GM18868 (cell line): ENCODE measurements at regions not wholly inside any gene's neighbourhood (a gene's known extent, or its start where the extent isn't known, plus 50 kb on each side); places are given as distances from the start of the nearest gene placed in this dataset.

Experiments used
- ATAC-seq: cut with Tn5 transposase; IDR thresholded peaks from one replicate; pipeline ENCODE4 v1.9.1; 2021; ENCODE audit warnings: mild to moderate bottlenecking, moderate library complexity; ENCODE audit not compliant: unreplicated experiment

- no peak for ATAC-seq
Measured at GRCh38 chr1:87853576-87854351, 525.1 kb downstream of the LMO4 start.

GRCh38 chr1:87863317-87863716 lies 534.6 kb downstream of the LMO4 start:
- ATAC-seq: no peak

GRCh38 chr1:87864676-87865075 lies 536.0 kb downstream of the LMO4 start:
- ATAC-seq: peak; percentile 83

DNA sequence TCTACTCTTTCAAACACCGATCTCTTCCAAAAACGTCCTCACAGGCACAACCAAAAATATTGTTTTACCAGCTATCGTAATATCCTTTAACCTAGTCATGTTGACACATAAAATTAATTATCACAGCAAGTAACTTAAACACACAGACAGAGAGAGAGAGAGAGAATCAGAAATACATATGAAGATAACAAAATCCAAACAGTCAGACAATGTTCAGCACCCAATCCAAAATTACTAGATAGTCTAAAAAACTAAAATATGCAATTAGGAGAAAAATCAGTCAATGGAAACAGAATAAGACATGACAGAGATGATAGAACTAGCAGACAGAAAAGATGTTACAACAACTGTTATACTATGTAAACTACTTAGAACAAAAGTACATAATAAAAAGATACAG lies 537.7 kb downstream of the LMO4 start:
- no peak for ATAC-seq

DNA sequence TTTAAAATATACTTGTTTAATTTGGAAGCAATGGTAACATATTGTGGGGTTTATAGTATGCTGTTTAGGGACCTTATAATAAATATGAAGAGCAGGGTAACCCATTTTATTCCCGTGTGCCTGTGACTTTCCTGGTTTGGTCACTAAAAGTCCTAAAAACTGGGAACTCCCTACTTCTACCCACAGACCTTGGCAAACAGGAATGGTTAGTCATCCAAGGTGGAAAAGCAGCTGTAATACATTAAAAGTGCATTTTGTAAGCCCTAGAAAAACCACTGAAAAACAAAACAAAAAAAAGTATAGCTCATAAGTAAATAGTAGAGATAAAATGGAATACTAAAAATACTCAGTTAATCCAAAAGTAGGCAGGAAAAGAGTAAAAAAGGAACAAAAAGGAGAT lies 538.9 kb downstream of the LMO4 start:
- no peak for ATAC-seq

DNA sequence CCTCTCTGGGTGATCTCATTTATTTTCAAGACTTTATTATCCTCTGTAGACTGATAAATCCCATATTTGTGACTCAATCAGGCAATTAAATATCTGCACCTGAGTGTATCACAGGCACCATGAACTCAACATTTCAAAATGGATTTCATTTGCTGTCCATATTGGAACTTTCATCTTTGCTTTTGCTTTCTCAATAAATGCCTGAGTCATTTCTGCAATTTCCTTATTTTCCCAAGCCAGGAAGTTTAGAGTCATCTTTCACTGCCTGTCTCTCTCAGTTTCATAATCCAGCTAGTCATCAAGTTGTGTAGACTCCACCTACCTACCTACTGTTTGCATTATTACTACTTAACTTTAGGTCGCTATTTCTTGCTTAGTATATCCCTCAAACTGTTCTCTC lies 540.9 kb downstream of the LMO4 start:
- no peak for ATAC-seq

DNA sequence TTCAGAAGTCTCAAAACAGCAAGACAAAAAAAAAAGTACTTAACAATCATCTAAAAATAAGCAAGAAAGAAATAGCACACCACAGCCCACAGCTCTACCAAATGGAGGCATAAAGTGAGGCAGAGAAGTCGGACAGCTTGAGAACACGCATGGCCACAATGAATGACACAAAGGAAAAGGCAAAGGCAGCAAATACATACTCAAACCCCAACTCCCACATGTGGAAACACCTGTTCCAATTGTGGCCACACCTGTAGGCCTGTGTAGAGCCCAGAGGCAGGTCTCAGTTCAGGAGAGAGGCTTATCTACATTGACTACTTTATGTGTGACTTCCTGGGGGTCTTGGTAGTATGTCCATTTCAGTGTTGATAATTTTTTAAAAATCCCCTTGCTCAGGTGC lies 543.5 kb downstream of the LMO4 start:
- peak; percentile 75 for ATAC-seq

- ATAC-seq: peak; percentile 43
Measured at GRCh38 chr1:87872692-87873091, 544.0 kb downstream of the LMO4 start.

- no peak for ATAC-seq
Measured at GRCh38 chr1:87878873-87879272, 550.2 kb downstream of the LMO4 start.

DNA sequence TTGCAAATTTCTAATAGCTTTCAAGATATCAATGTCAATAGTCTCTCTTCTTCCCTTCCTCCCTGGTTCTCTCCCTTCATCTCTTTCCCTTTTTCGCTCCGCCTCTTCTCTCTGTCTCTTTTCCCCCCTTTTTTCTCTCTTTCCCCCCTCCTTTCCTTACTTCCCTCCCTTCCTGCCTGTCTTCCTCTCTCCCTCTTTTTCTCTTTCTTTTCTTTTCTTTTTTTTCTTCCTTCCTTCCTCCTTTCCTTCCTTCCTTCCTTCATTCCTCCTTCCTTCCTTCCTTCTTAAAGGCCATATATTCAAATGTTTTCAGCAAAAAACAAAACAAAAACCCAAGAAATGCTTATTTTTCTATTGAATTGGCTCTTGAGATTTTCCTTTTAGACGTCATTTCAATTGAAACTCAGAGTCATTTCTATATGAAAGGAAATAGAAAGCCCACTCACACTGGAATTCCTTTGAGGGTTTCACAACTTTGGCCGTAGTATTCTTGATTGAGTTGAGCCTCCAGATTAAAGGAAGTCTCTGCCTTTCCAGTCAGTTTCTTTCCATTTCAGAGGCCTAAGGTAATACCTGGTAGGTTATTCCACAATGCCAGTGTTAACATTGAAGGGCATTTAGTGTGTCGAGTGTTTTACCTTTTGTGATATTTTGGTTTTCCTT lies 551.5 kb downstream of the LMO4 start:
- ATAC-seq: no peak

GRCh38 chr1:87880764-87881163 lies 552.1 kb downstream of the LMO4 start:
- no peak for ATAC-seq

DNA sequence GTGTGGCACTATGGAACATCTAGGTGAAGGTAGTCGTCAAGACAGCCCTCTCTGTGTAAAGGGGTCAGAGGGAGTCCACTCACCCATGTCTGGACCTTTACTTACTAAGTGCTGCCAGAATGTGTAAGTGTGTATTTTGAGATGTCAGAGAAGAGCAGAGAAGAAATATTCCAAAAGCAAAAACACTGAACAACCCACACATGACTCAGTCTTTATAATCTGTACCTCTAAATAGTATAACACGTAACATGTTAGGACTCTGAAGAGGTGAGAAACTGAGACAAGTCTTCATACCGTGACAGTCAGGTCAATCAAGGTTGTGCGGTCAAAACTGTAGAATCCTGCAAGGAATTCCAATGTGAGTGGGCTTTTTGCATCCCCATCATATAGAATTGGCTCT lies 555.2 kb downstream of the LMO4 start:
- ATAC-seq: no peak

- ATAC-seq: no peak
Measured at GRCh38 chr1:87884581-87884980, 555.9 kb downstream of the LMO4 start.

DNA sequence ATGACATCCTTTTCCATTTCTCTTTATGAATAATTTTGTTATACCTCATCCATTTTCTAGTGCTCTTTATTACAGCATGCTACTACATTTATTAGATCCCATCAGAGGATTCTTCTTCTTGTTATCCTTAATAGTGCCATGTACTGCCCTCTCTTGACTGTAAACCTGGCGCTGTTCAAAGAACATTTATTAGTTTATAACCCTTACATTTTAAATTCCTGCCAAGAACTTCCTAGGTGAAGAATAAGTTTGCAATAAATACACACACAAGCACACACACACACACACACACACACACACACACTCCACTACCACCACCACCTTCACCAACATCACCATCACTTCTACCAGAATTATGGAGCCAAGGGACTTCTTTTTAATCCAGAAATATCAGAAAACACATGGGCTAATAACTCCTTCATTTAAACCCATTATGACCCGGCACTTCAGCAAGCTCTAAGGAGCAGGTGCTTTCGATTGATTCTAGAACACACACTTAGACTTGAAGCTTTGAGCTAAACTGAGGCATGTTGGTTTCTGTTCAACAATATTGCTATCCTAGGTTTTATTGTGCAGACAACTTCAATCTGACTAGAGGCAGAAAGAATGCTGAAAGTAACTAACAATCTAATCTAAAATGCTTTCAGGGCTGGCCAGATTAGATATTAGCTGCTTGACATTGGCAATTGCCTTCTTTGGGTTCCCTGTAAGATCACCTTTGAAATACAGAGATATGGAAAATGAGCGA lies 556.8 kb downstream of the LMO4 start:
- ATAC-seq: no peak

DNA sequence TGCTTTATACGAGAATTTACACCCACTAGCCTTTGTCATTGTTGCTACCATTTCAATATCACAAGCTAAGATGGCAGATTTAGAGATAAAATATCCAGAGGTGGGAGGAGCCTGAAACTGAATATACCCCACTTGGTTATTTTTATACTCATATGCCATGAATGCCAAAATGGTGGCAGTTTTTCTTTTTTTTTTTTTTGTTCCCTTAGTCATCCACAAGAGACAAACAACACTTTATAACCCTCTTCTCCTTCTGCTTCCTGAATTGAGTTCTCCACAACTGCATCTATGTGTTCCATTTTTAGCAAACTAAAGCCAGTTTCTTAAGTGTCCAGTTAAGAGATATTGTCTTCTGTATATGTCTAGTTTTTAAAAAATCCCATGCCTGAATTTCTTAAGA lies 558.4 kb downstream of the LMO4 start:
- ATAC-seq: no peak

DNA sequence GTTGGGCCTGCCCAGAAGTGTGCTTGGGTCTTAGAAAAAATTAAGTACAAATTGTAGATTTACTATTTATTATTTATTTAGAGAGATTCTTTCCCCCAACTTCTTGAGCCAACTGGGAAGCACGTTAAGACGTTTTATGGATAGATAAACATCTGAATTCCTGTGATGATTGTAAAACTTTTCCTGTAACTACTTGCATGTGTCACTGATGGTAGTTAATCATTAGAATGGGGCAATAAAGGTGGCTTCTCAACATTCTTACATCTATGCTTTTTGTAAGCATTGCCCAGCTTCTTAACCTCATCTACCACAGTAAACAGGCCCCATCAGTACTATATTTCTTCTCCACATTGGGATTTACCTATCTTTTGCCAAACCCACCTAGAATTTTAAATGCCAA lies 559.8 kb downstream of the LMO4 start:
- no peak for ATAC-seq

DNA sequence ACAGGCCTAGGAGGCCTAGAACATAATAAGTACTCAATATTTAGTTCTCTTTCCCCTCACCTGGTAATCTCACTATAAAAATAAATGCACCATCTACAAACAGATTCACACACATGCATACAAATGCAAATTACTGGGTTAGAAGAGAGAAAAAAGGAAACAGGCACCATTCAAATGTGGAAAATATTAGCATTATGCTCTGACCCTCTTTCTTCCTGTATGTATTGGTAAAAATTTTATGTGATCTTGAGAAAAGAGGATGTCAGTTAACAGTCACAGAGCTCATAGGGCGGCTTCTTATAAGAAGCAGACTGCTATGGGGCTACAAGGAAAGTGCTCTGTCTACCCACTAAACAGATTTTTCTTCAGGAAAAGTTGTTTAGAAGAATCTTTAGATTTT lies 565.4 kb downstream of the LMO4 start:
- ATAC-seq: no peak

GRCh38 chr1:87897481-87897880 lies 568.8 kb downstream of the LMO4 start:
- no peak for ATAC-seq

GRCh38 chr1:87898431-87898830 lies 569.8 kb downstream of the LMO4 start:
- ATAC-seq: no peak

DNA sequence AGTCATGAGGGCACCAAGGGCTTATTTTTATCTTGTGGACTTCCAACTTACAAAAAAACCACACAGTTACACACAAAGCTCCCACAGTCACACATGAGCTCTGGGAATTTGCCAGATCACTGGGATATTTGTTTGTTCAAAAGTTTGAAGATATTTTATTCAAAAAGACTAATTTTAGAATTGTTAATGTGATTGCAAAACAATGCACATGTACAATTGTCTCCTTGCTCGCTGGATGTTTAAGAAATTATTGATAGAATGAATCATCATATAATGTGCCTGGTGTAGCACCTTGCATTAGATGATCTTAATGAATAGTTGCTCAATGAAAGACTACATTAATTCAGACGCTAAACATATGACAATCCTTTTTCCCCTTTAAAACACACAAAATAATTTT lies 570.3 kb downstream of the LMO4 start:
- no peak for ATAC-seq

DNA sequence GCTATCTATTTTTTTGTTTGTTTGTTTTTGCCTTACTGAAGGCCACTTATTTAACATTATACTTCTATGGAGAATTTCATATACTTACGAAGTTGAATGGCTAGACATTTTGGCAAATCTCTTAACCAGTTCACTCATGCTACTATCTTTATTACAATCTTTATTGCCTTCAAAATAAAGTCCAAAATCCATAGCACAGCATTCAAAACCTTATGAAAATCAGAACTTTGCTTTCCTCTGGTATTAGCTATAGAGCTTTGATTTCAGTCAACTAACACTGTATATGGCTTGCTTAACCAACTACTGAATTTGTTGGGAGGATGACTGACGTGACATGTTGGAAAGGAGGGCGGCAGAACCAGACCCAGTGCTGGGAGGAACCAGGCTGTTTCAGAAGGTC lies 571.1 kb downstream of the LMO4 start:
- no peak for ATAC-seq

DNA sequence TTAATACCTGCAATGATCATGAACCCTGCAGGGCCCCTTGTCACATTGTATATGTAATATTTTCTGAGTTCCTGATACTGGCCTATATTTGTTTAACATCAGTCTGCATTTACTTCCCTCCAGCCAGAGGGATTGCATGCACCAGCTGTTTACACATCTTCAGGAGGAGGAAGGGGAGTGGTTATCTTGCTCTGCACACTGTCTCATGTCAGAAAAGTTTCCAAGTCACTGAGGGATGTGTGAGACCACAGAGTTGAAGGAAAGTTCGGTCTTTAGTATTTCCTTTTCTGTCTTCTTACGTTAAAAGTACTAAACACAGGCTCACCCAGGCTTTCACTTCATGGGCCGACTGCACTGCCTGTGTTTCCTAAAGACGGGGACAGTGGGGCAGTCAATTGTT lies 574.1 kb downstream of the LMO4 start:
- no peak for ATAC-seq
